ENCODE measurements at regions not wholly inside any gene's neighbourhood (a gene's known extent, or its start where the extent isn't known, plus 50 kb on each side); places are given as distances from the start of the nearest gene placed in this dataset.

- H3K4me3 ChIP-seq (ENCODE audit: low read length): no peak overlapping the region
- H3F3A ChIP-seq (ENCODE audit: control insufficient read depth, insufficient read depth): no peaks in the 10 kb centered on the region
- H3K4me2 ChIP-seq (ENCODE audit: low read length): no peak overlapping the region
- no peaks in the 10 kb centered on the region for H3K9me2 ChIP-seq (replicated peaks; ENCODE audit: control insufficient read depth, low read length)
- no peaks in the 10 kb centered on the region for H3K27me3 ChIP-seq (ENCODE audit: control insufficient read depth, low read length)
- H3K27ac ChIP-seq (ENCODE audit: low read depth, low read length): no peak overlapping the region
- no peaks in the 10 kb centered on the region for H4K20me1 ChIP-seq (ENCODE audit: control insufficient read depth, insufficient read depth, low read depth, low read length)
- no peaks in the 10 kb centered on the region for H3K36me3 ChIP-seq (ENCODE audit: control insufficient read depth, low read length)
- no peaks in the 10 kb centered on the region for H3K79me2 ChIP-seq (ENCODE audit: control insufficient read depth, low read length)
- H3K4me1 ChIP-seq (ENCODE audit: control insufficient read depth, low read length): no peaks in the 10 kb centered on the region
- TF ChIP-seq CTCF (IDR thresholded peaks at IDR 0.05; ENCODE audit: low read depth, low read length, poor library complexity, severe bottlenecking): no peak
- TF ChIP-seq EZH2phosphoT487 (IDR thresholded peaks at IDR 0.05; ENCODE audit: borderline replicate concordance, low read length): no peak
- no peaks in the 10 kb centered on the region for H3K9me3 ChIP-seq (ENCODE audit: control insufficient read depth, insufficient read depth, low read length)
Observed at GRCh38 chr21:38614558-38614957, 116.3 kb upstream of the ERG start.

GRCh38 chr21:38619480-38619879 is 121.2 kb upstream of the ERG start:
- no peaks in the 10 kb centered on the region for H3K79me2 ChIP-seq (ENCODE audit: control insufficient read depth, low read length)
- H3K36me3 ChIP-seq (ENCODE audit: control insufficient read depth, low read length): no peaks in the 10 kb centered on the region
- H3F3A ChIP-seq (ENCODE audit: control insufficient read depth, insufficient read depth): no peaks in the 10 kb centered on the region
- no peaks in the 10 kb centered on the region for H3K9me3 ChIP-seq (ENCODE audit: control insufficient read depth, insufficient read depth, low read length)
- H3K27me3 ChIP-seq (ENCODE audit: control insufficient read depth, low read length): no peaks in the 10 kb centered on the region
- no peak overlapping the region for H3K4me3 ChIP-seq (ENCODE audit: low read length)
- H3K27ac ChIP-seq (ENCODE audit: low read depth, low read length): no peak overlapping the region
- no peaks in the 10 kb centered on the region for H4K20me1 ChIP-seq (ENCODE audit: control insufficient read depth, insufficient read depth, low read depth, low read length)
- TF ChIP-seq CTCF (IDR thresholded peaks at IDR 0.05; ENCODE audit: low read depth, low read length, poor library complexity, severe bottlenecking) (no peak), EZH2phosphoT487 (IDR thresholded peaks at IDR 0.05; ENCODE audit: borderline replicate concordance, low read length) (no peak)
- no peak overlapping the region for H3K4me2 ChIP-seq (ENCODE audit: low read length)
- H3K4me1 ChIP-seq (ENCODE audit: control insufficient read depth, low read length): no peaks in the 10 kb centered on the region
- H3K9me2 ChIP-seq (replicated peaks; ENCODE audit: control insufficient read depth, low read length): no peaks in the 10 kb centered on the region

- Histone ChIP-seq H3K4me3 (ENCODE audit: low read length) (no peak overlapping the region), H3K27ac (ENCODE audit: low read depth, low read length) (no peak overlapping the region), H3K4me1 (ENCODE audit: control insufficient read depth, low read length) (no peaks in the 10 kb centered on the region), H3F3A (ENCODE audit: control insufficient read depth, insufficient read depth) (no peaks in the 10 kb centered on the region), H3K36me3 (ENCODE audit: control insufficient read depth, low read length) (no peaks in the 10 kb centered on the region), H4K20me1 (ENCODE audit: control insufficient read depth, insufficient read depth, low read depth, low read length) (no peaks in the 10 kb centered on the region), H3K27me3 (ENCODE audit: control insufficient read depth, low read length) (no peaks in the 10 kb centered on the region), H3K9me2 (replicated peaks; ENCODE audit: control insufficient read depth, low read length) (no peaks in the 10 kb centered on the region), H3K79me2 (ENCODE audit: control insufficient read depth, low read length) (no peaks in the 10 kb centered on the region), H3K4me2 (ENCODE audit: low read length) (no peak overlapping the region), H3K9me3 (ENCODE audit: control insufficient read depth, insufficient read depth, low read length) (no peaks in the 10 kb centered on the region)
- TF ChIP-seq CTCF (IDR thresholded peaks at IDR 0.05; ENCODE audit: low read depth, low read length, poor library complexity, severe bottlenecking) (no peak), EZH2phosphoT487 (IDR thresholded peaks at IDR 0.05; ENCODE audit: borderline replicate concordance, low read length) (no peak)
Observed at GRCh38 chr21:38619992-38620479, 121.8 kb upstream of the ERG start.

Data from DOHH2 (cell line).